ENCODE measurements at regions not wholly inside any gene's neighbourhood (a gene's known extent, or its start where the extent isn't known, plus 50 kb on each side); places are given as distances from the start of the nearest gene placed in this dataset.

DNA sequence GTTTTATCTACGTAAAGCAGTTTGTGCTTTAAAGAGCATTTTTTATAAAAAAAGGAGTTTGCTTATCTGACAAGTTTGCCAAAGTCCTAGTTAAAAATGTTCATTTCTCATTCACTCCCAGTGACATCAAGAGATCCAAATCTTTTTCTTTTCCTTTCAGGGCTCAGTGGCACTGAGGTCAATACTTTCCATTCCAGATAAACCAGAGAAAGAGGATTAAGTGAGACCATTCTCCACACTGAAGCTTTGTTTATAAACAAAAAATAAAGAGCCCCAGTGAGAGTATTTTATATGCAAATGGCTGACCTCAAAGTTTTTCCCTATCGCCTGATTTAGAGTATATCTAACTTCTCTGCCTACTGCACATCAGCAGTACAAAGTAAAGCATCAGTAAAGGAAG lies 199.8 kb downstream of the ALG10B start:
- TF ChIP-seq, protein P1, sequence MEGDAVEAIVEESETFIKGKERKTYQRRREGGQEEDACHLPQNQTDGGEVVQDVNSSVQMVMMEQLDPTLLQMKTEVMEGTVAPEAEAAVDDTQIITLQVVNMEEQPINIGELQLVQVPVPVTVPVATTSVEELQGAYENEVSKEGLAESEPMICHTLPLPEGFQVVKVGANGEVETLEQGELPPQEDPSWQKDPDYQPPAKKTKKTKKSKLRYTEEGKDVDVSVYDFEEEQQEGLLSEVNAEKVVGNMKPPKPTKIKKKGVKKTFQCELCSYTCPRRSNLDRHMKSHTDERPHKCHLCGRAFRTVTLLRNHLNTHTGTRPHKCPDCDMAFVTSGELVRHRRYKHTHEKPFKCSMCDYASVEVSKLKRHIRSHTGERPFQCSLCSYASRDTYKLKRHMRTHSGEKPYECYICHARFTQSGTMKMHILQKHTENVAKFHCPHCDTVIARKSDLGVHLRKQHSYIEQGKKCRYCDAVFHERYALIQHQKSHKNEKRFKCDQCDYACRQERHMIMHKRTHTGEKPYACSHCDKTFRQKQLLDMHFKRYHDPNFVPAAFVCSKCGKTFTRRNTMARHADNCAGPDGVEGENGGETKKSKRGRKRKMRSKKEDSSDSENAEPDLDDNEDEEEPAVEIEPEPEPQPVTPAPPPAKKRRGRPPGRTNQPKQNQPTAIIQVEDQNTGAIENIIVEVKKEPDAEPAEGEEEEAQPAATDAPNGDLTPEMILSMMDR (IDR thresholded peaks at IDR 0.05), result no peak
- TF ChIP-seq POLR2A (IDR thresholded peaks at IDR 0.05) (no peak), POLR2AphosphoS5 (IDR thresholded peaks at IDR 0.05) (no peak)

Measured in breast epithelium (tissue), 3 donors.